A673 (cell line): ENCODE measurements at regions not wholly inside any gene's neighbourhood (a gene's known extent, or its start where the extent isn't known, plus 50 kb on each side); places are given as distances from the start of the nearest gene placed in this dataset.

Experiments used
- CTCF ChIP-seq: fragments of 300-800, 200-600 bp; sonication (generic); conservative IDR thresholded peaks from 2 replicates; pipeline ENCODE4 v1.5.1; 2017; ENCODE audit warnings: low read depth, mild to moderate bottlenecking, antibody characterized with exemption, low read length, moderate library complexity, mixed read lengths
- EZH2 ChIP-seq: fragments of 200-600 bp; sonication (generic); IDR thresholded peaks from 2 replicates; pipeline ENCODE4 v1.6.1; 2017; ENCODE audit warnings: borderline replicate concordance, low read depth, mild to moderate bottlenecking, mixed read lengths, antibody characterized with exemption, low read length; ENCODE audit not compliant: poor library complexity, severe bottlenecking

- no peak for TF ChIP-seq CTCF
- no peak for TF ChIP-seq EZH2
Measured at GRCh38 chr14:82341261-82341810, 807.7 kb upstream of the SEL1L start.
